ENCODE measurements at regions not wholly inside any gene's neighbourhood (a gene's known extent, or its start where the extent isn't known, plus 50 kb on each side); places are given as distances from the start of the nearest gene placed in this dataset.

DNA sequence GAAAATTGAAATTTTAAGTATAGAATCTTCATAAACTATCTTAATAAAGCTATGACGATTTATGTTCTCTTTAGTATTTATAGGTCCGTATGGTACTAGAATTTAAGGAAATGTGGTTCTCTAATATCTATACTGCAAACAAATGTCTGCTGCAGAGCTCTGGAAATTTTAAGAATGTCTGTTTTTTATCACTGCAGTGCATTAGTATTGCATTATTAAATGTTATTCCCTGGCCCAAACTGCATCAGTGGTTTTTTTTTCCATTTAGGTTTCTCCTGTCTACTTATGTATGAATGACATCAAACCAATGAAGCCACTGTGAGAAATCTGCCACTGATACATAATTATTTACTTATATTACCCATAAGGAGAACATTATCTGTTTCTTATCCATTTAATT, 211.4 kb upstream of the CD180 start:
- TF ChIP-seq, protein P1, sequence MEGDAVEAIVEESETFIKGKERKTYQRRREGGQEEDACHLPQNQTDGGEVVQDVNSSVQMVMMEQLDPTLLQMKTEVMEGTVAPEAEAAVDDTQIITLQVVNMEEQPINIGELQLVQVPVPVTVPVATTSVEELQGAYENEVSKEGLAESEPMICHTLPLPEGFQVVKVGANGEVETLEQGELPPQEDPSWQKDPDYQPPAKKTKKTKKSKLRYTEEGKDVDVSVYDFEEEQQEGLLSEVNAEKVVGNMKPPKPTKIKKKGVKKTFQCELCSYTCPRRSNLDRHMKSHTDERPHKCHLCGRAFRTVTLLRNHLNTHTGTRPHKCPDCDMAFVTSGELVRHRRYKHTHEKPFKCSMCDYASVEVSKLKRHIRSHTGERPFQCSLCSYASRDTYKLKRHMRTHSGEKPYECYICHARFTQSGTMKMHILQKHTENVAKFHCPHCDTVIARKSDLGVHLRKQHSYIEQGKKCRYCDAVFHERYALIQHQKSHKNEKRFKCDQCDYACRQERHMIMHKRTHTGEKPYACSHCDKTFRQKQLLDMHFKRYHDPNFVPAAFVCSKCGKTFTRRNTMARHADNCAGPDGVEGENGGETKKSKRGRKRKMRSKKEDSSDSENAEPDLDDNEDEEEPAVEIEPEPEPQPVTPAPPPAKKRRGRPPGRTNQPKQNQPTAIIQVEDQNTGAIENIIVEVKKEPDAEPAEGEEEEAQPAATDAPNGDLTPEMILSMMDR (conservative IDR thresholded peaks at IDR 0.05), result no peak

GRCh38 chr5:67405755-67406154, 209.2 kb upstream of the CD180 start:
- no peak overlapping the region for H3K27ac ChIP-seq
- TF ChIP-seq, protein P1 (conservative IDR thresholded peaks at IDR 0.05), result no peak

More for the DNA sequence above, 211.4 kb upstream of the CD180 start:
- no peak overlapping the region for H3K27ac ChIP-seq

DNA sequence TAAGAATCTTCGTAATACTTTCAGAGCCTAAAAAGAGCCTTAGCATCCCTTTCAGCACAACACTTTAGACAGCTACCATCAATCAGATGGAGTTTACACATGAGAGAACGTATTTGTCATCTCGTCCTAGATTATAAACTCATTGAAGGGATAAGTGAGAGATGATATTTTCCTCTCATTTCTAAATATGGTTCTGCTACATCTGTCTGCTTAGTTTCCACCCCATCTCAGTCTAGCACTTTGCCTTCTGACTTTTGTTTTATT, 208.4 kb upstream of the CD180 start:
- no peak overlapping the region for H3K27ac ChIP-seq
- TF ChIP-seq, protein P1 (conservative IDR thresholded peaks at IDR 0.05), result no peak

GRCh38 chr5:67404256-67405100, 207.9 kb upstream of the CD180 start:
- TF ChIP-seq, protein P1 (conservative IDR thresholded peaks at IDR 0.05), result no peak

GRCh38 chr5:67402526-67402925, 205.9 kb upstream of the CD180 start:
- no peak overlapping the region for H3K27ac ChIP-seq
- TF ChIP-seq, protein P1 (conservative IDR thresholded peaks at IDR 0.05), result no peak

More at GRCh38 chr5:67404256-67405100, 207.9 kb upstream of the CD180 start:
- H3K27ac ChIP-seq, result no peak overlapping the region

DNA sequence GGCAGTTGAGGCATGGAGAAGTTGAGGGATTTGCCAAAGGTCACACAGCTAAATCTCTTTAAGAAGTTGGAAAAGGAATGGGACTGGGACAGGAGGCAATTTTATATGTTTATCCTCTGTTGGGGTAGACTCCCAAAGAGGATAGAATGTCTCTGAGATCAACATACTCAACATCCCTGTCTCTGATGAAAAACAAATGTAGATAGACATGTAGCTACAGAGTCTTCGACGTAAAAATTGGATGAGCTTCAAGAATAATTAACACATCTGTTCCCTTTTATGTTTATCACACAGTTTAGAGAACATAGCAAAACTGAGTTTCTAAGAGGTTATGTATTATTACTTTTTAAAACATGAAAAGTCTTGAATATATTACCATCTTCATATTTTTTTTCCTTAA, 204.6 kb upstream of the CD180 start:
- H3K27ac ChIP-seq, result no peak overlapping the region
- TF ChIP-seq, protein P1 (conservative IDR thresholded peaks at IDR 0.05), result no peak

DNA sequence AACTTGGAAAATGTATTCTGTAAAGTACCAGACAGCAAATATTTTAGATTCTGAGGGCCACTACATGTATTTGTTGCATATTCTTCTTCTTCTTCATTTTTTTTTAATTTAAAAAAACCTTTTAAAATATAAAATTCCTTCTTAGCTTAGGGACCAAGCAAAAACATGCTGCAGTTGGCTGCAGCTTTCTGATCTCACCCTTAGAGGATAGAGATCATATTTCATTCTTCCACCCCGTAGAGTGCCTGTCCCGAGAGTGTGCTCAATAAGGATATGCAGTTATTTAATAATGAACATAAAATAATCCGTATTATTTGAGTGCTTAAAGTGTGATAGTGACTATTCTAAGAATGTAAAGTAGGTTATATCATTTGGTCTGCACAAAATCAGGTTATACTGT, 204.2 kb upstream of the CD180 start:
- TF ChIP-seq, protein P1 (conservative IDR thresholded peaks at IDR 0.05), result no peak
- H3K27ac ChIP-seq, result no peak overlapping the region

Measured in VCaP (cell line).